ENCODE measurements at regions not wholly inside any gene's neighbourhood (a gene's known extent, or its start where the extent isn't known, plus 50 kb on each side); places are given as distances from the start of the nearest gene placed in this dataset.

GRCh38 chr7:93651603-93652159 is 77.2 kb upstream of the CALCR start:
- no peak for DNase-seq

- no peak for DNase-seq
These were observed 72.0 kb upstream of the CALCR start for GRCh38 chr7:93646538-93646937.

GRCh38 chr7:93636276-93636675 is 61.8 kb upstream of the CALCR start:
- no peak for DNase-seq

GRCh38 chr7:93632371-93632770 is 57.8 kb upstream of the CALCR start:
- no peak for DNase-seq

GRCh38 chr7:93629291-93629801 is 54.8 kb upstream of the CALCR start:
- DNase-seq: no peak

- no peak for DNase-seq
These were observed 52.3 kb upstream of the CALCR start for GRCh38 chr7:93626869-93627268.

Measured in amygdala (tissue), 56 donors.